IPS-20b (cell line): ENCODE measurements at regions not wholly inside any gene's neighbourhood (a gene's known extent, or its start where the extent isn't known, plus 50 kb on each side); places are given as distances from the start of the nearest gene placed in this dataset.

Experiments used
- H3K27ac ChIP-seq: one replicate; pipeline ENCODE4 v1.5.1; 2013; ENCODE audit warnings: low read length
- H3K27me3 ChIP-seq: 2 replicates; pipeline ENCODE4 v1.6.1; 2013; ENCODE audit warnings: mild to moderate bottlenecking, low read length, inconsistent platforms; ENCODE audit not compliant: insufficient read depth
- H3K36me3 ChIP-seq: 2 replicates; pipeline ENCODE4 v1.6.1; 2013; ENCODE audit warnings: low read depth, mild to moderate bottlenecking, inconsistent platforms, low read length, moderate library complexity; ENCODE audit not compliant: insufficient read depth
- H3K4me1 ChIP-seq: 2 replicates; pipeline ENCODE4 v1.6.1; 2013; ENCODE audit warnings: mild to moderate bottlenecking, control low read depth, inconsistent platforms, low read length, moderate library complexity; ENCODE audit not compliant: insufficient read depth
- H3K4me3 ChIP-seq: 2 replicates; pipeline ENCODE4 v1.5.1; 2013; ENCODE audit warnings: mild to moderate bottlenecking, low read length, inconsistent platforms
- H3K9ac ChIP-seq: 2 replicates; pipeline ENCODE4 v1.6.1; 2013; ENCODE audit warnings: low read depth, mild to moderate bottlenecking, inconsistent platforms, low read length, moderate library complexity
- H3K9me3 ChIP-seq: 2 replicates; pipeline ENCODE4 v1.6.1; 2013; ENCODE audit warnings: mild to moderate bottlenecking, low read depth, low read length, inconsistent platforms; ENCODE audit not compliant: insufficient read depth

DNA sequence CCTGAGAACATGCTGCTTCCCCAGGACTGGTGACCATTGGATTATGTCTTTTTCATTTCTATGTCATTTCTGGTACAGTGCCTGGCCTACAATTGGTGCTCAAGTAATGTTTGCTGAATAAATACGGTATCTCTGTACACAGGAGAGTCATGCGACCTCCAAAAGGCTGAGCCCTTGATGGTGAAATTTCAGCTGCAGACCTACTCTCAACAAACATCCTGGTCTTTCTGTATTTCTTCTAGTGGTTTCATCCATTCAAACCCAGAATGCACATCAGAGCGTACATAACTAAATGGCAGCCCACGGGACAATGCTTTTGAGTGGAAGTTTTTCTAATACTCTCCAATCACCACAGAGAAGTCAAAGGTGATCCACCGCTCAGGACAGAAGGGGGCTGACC, 62.6 kb upstream of the RPS23 start:
- H3K4me3 ChIP-seq: no peak overlapping the region
- H3K27ac ChIP-seq: no peak overlapping the region
- no peaks in the 10 kb centered on the region for H3K36me3 ChIP-seq
- no peaks in the 10 kb centered on the region for H3K9me3 ChIP-seq
- no peak overlapping the region for H3K9ac ChIP-seq
- no peaks in the 10 kb centered on the region for H3K4me1 ChIP-seq
- H3K27me3 ChIP-seq: no peaks in the 10 kb centered on the region

DNA sequence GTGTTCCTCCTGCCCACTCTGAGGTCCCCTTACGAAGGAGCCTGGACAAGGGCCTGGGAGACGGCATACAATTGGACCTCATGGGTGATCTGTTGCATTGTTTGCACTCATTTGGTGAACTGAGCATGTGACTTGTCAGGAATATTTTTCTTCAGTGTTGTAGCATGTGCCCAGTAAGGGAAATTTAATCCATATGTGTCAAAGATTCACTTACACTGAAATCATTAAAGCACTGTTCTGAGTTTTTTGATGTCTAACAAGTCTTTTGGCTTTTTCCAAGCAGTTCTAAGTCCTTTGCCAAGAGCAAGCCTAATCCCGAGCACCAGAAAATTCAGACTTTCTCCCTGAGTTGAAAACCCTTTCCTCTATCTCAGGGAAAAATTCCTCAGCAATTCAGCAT, 61.6 kb upstream of the RPS23 start:
- H3K36me3 ChIP-seq: no peaks in the 10 kb centered on the region
- no peak overlapping the region for H3K27ac ChIP-seq
- no peaks in the 10 kb centered on the region for H3K4me1 ChIP-seq
- no peaks in the 10 kb centered on the region for H3K27me3 ChIP-seq
- H3K9ac ChIP-seq: no peak overlapping the region
- no peak overlapping the region for H3K4me3 ChIP-seq
- no peaks in the 10 kb centered on the region for H3K9me3 ChIP-seq

DNA sequence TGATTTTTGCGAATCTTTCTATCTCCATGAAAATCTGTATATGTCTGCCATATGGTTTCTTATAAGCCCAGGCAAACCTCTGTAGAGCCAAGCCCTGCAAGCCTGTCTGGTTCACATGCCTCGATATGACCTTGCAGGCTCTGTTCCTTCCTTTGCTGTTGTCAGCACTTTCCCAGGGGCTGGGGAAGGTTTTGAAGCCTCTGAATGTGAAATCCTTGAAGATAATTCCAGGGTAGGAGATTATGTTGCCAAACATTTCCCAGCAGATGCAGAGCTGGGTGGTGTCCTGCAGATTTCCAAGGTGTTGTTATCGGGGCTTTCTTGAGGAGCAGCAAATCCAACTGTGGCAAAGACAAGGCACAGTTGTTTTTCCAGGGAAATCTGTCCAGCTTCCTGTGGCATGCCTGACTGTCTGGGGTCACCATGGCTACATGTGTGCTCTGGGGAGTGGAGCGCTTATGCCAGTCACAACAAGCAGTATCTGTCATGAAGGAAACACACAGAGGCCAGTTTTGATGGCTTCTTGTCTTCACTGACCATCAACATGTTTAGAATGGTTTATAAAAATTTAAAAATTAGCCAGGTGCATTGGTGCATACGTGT, 60.7 kb upstream of the RPS23 start:
- Histone ChIP-seq H3K36me3 (no peaks in the 10 kb centered on the region), H3K4me1 (no peaks in the 10 kb centered on the region), H3K27me3 (no peaks in the 10 kb centered on the region), H3K9me3 (no peaks in the 10 kb centered on the region), H3K9ac (no peak overlapping the region), H3K27ac (no peak overlapping the region), H3K4me3 (no peak overlapping the region)

DNA sequence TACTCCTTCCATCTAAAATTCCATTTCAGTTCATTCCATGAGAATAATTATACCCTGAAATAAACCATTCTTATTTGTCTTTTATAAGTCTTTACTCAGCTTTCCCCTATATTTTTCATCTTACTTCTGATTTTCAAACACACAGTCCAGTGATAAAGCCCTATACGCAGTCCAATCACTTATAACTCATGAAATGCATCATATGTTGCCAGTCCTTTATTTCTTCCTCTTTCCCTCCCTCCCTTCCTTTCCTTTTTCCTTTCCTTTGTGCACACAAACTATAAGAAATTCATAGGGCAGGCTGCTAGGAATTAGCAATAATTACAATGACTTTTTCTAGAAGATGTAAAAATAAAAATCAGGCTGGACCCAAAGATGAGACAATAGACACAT, 58.8 kb upstream of the RPS23 start:
- no peaks in the 10 kb centered on the region for H3K36me3 ChIP-seq
- no peak overlapping the region for H3K9ac ChIP-seq
- H3K27ac ChIP-seq: no peak overlapping the region
- no peaks in the 10 kb centered on the region for H3K27me3 ChIP-seq
- no peak overlapping the region for H3K4me3 ChIP-seq
- no peaks in the 10 kb centered on the region for H3K4me1 ChIP-seq
- no peaks in the 10 kb centered on the region for H3K9me3 ChIP-seq

DNA sequence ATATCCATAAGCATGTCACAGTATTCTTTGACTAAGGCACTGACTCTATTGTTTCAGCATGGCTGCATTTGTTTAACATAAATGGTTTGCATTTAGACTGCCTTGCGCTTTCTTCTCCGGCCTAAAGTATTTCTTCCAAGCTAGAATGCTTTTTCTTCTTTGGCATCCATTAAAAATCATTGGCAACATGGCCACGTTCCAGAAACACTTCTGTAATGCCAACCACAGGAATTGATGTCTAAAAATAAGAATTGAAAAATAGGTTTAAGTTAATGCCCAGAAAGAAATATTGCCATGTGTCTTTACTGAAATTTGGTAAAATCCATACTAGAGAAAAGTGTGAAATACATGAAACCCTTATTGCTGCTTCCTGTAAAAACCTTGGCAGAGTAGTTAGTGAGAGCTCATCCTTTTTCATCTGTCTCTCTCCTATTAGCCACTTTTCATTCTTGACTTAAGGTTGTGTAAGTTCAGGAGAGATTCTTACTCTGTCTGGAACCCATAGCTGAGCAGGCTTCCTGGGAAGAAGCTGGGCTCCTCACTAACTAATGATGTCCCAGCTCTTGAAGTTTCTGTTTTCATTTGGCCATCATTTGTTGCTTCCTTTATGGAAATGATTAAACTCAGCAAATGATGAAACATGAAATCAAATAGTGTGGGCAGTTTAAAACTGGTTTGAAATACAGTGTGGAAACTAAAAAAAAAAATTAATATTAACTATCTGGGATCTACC, 58.2 kb upstream of the RPS23 start:
- Histone ChIP-seq H3K9me3 (no peaks in the 10 kb centered on the region), H3K4me3 (no peak overlapping the region), H3K4me1 (no peaks in the 10 kb centered on the region), H3K36me3 (no peaks in the 10 kb centered on the region), H3K9ac (no peak overlapping the region), H3K27ac (no peak overlapping the region), H3K27me3 (no peaks in the 10 kb centered on the region)

DNA sequence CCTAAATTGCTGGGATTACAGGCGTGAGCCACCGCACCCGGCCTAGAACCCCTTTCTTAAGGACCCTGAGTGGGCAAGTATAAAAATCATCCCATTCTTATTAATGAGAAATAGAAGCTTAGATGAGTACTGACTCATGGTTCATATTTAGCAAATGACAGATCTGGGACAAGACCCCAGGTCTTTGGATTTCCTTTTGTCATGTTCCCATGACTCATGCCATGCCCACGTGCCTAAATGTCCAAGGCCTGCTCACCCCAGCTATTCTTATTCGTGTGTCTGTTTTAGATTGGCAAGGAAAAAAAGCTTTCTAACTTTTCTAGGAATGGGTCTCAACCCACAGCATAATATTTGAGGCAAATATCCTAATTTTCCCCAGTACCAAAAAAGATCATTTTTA, 57.7 kb upstream of the RPS23 start:
- H3K9me3 ChIP-seq: no peaks in the 10 kb centered on the region
- H3K4me3 ChIP-seq: no peak overlapping the region
- no peaks in the 10 kb centered on the region for H3K36me3 ChIP-seq
- no peak overlapping the region for H3K27ac ChIP-seq
- H3K27me3 ChIP-seq: no peaks in the 10 kb centered on the region
- H3K4me1 ChIP-seq: no peaks in the 10 kb centered on the region
- no peak overlapping the region for H3K9ac ChIP-seq

DNA sequence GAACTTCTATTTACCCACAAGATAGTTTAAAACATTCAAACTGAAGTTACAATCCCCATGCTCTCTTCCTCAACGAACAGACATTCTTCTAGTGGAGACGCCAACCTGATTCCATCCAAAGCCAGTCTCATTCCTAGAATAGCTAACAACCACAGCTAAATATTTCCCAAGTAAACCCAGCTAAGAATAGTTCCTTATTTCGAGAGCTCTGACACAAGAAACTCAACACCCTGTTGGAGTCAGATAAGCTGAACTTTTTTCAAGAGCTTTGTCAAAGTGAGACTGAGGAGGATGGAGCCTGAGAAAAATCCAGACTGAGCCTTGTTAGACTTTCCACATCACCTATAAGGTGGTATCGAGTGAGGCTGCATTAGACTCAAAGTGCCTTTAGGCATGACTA, 56.7 kb upstream of the RPS23 start:
- H3K27me3 ChIP-seq: no peaks in the 10 kb centered on the region
- no peak overlapping the region for H3K27ac ChIP-seq
- no peaks in the 10 kb centered on the region for H3K4me1 ChIP-seq
- H3K36me3 ChIP-seq: no peaks in the 10 kb centered on the region
- no peaks in the 10 kb centered on the region for H3K9me3 ChIP-seq
- no peak overlapping the region for H3K4me3 ChIP-seq
- no peak overlapping the region for H3K9ac ChIP-seq

DNA sequence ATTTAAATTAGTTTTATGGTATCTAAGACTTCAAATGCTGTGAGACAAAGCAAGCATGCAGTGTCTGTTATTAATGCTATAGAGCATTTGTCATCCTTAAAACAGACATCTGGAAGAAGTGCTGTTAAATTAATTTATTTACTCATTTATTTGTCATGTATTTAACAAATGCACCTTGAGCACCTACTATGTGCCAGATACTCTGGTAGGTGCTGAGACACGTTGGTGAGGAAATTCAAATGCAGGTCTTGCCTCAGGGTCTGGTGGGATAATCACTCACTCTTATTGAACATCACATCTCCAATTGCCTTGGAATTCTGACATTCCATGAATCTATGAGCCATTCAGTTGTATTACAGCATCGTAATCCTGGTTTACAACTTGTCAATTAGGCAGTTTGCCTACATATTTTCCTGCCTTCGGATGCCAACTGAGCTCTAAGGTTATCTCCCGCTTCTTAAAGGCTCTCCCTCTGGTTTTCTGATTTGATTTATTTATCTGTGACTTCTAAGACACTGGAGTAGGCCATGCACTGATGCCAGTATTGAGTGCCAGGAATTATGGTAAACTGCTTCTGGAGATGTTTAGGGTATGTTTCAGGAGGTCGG, 56.0 kb upstream of the RPS23 start:
- Histone ChIP-seq H3K27ac (no peak overlapping the region), H3K9me3 (no peaks in the 10 kb centered on the region), H3K36me3 (no peaks in the 10 kb centered on the region), H3K4me3 (no peak overlapping the region), H3K27me3 (no peaks in the 10 kb centered on the region), H3K4me1 (no peaks in the 10 kb centered on the region), H3K9ac (no peak overlapping the region)

DNA sequence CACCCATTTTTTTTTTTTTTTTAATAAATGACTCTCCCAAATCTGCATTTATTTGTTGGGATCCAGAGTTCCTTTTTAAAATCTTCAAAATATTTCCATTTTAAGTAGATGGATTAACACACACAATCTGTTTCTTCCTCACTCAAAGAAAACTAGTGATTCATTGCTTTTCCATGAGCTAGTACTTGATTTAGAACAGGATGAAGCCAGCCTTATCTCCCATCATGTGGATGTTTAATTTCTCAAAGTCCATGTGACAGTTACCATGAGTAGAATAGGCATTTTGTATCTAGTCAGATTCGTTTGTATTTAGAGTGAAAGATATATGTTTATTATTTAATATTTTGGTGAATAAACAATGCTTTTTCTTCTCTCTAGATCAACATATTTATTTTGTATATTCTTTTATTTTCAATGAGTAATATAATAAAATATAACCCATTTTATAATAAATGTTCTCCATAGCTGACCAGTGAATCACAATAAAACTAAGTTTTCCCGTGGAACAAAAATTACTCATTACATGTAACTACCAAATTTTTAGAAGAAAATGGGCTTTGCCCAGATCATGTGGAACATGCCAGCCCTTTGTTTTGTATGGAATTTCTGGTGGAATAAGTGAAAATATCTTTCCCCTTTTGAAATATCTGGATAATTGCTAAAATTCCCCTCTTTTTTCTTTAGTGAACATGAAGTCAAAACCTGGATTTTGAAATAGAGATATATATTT, 54.9 kb upstream of the RPS23 start:
- Histone ChIP-seq H3K9me3 (peaks cover 7% of the 10 kb centered on the region), H3K4me1 (no peaks in the 10 kb centered on the region), H3K27ac (no peak overlapping the region), H3K27me3 (no peaks in the 10 kb centered on the region), H3K36me3 (no peaks in the 10 kb centered on the region), H3K4me3 (no peak overlapping the region), H3K9ac (no peak overlapping the region)

DNA sequence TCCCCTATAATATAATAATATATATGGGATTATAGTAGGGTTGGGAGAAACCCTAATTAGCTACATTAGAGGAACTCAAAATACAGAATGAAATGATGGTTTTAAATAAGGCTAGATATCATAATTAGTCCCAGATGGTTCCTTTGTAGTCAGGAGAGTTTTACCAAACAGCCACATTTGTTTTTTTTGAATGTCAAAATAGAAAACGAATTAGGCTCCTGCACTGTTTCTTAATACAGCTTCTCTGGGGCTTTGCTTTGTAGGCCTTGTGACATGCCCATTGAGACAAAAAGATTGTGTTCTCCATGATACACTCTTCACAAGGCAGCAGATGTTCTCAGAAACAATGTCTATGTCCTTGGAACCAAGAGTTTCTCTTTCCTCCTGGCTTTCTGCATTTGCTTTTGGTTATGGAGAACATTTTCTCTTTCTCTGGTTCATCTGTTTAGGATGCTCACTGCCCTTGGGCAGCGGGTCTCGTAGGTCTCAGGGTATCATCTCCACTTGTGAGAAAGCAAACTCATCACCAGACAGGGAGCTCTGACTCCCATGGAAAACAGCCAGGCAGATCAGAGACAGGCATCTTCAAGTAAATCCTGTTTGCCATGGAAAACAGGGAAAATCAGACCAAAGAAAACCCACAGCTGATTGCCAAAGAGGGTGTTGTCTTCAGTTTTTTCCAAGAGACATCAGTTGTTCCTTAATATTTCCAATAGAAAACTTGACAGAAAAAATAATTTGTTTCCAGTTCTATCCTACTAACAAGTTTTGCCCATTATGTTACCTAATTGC, 54.1 kb upstream of the RPS23 start:
- Histone ChIP-seq H3K27me3 (no peaks in the 10 kb centered on the region), H3K4me1 (no peaks in the 10 kb centered on the region), H3K36me3 (no peaks in the 10 kb centered on the region), H3K9me3 (peaks cover 7% of the 10 kb centered on the region), H3K27ac (no peak overlapping the region), H3K9ac (no peak overlapping the region), H3K4me3 (no peak overlapping the region)

DNA sequence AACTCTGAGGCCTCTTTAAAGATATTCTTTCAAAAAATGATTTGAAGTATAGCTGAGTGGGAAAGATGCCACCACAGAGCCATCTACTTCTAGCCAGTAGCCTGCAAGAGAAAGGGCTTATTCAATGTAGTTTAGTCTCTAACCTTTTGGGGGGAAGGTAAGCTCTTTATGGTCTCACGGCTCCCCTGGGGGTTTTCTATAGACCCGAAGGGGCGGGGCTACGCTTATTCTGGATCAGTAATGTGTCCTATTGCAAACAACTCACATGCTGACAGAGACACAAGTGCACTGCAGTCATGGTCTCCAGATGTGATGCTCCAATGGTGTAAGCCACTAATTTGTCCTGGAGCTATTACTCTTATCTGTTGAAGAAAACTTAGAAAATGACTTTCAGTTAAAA, 53.4 kb upstream of the RPS23 start:
- Histone ChIP-seq H3K4me1 (no peaks in the 10 kb centered on the region), H3K36me3 (no peaks in the 10 kb centered on the region), H3K9ac (no peak overlapping the region), H3K27me3 (no peaks in the 10 kb centered on the region), H3K9me3 (peaks cover 7% of the 10 kb centered on the region), H3K4me3 (no peak overlapping the region), H3K27ac (no peak overlapping the region)
